Bronchial epithelial cell (primary cell): ENCODE measurements at regions not wholly inside any gene's neighbourhood (a gene's known extent, or its start where the extent isn't known, plus 50 kb on each side); places are given as distances from the start of the nearest gene placed in this dataset.

Experiments
- DNase-seq: peaks from one replicate; pipeline ENCODE4 v3.0.0-alpha.2; 2010; ENCODE audit warnings: low read depth
- FAIRE-seq: peaks from 2 replicates; lab custom pipeline; 2011; peaks lifted over from hg19 to GRCh38; lab: Jason Lieb, UNC
- H3K27me3 ChIP-seq: 2 replicates; pipeline ENCODE4 v1.5.1; 2011; ENCODE audit warnings: low read length; ENCODE audit not compliant: control insufficient read depth, insufficient read depth
- H3K36me3 ChIP-seq: 2 replicates; pipeline ENCODE4 v1.5.1; 2011; ENCODE audit warnings: low read length; ENCODE audit not compliant: control insufficient read depth, insufficient read depth
- H3K4me3 ChIP-seq: 2 replicates; pipeline ENCODE4 v1.5.1; 2011; ENCODE audit warnings: mild to moderate bottlenecking, low read depth, low read length, control low read depth
- CTCF ChIP-seq: IDR thresholded peaks from 2 replicates; pipeline ENCODE4 v1.5.1; 2011; ENCODE audit warnings: mild to moderate bottlenecking, moderate library complexity, low read length, control low read depth, inconsistent platforms; ENCODE audit not compliant: insufficient read depth, severe bottlenecking

DNA sequence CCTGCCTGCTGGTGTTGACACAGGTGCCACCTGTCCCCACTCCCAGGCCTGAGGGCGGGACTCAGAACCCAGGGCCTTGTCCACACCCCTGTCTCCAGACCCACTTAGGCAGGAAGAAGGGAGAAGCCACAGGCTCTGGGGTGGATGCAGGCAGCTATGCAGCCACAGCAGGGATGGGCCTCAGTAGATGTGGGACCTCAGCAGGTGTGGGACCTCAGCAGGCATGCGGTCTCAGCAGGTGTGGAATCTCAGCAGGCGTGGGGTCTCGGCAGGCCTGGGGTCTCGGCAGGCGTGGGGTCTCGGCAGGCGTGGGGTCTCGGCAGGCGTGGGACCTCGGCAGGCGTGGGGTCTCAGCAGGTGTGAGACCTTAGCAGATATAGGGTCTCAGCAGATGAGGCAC lies 118.0 kb upstream of the PITRM1 start:
- TF ChIP-seq CTCF, result no peak
- DNase-seq (no peak), FAIRE-seq (no peak)
- no peaks in the 10 kb centered on the region for H3K36me3 ChIP-seq
- H3K27me3 ChIP-seq, result peaks cover 12% of the 10 kb centered on the region
- no peak overlapping the region for H3K4me3 ChIP-seq

GRCh38 chr10:3287572-3288445 lies 115.2 kb upstream of the PITRM1 start:
- no peak overlapping the region for H3K4me3 ChIP-seq
- no peak for TF ChIP-seq CTCF
- no peaks in the 10 kb centered on the region for H3K36me3 ChIP-seq
- FAIRE-seq (no peak), DNase-seq (no peak)
- peaks cover 1% of the 10 kb centered on the region for H3K27me3 ChIP-seq

DNA sequence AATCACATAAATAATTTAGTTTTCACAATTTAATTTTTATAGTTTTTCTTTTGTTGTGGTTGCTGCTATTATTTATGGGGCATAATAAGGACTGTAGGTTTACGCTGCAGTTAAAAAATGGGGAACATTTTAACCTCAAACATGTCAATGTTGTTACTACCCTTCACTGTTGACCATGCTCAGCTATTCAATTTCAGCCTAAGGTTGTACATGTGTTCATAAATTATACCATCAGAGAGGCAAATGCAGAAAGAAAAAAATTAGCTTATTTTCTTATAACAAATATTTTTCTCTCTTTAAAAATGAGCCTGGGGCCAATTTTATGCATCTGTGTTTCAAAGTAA lies 110.1 kb upstream of the PITRM1 start:
- no peaks in the 10 kb centered on the region for H3K36me3 ChIP-seq
- H3K27me3 ChIP-seq, result no peaks in the 10 kb centered on the region
- no peak for FAIRE-seq
- TF ChIP-seq CTCF, result no peak
- no peak for DNase-seq
- no peak overlapping the region for H3K4me3 ChIP-seq

DNA sequence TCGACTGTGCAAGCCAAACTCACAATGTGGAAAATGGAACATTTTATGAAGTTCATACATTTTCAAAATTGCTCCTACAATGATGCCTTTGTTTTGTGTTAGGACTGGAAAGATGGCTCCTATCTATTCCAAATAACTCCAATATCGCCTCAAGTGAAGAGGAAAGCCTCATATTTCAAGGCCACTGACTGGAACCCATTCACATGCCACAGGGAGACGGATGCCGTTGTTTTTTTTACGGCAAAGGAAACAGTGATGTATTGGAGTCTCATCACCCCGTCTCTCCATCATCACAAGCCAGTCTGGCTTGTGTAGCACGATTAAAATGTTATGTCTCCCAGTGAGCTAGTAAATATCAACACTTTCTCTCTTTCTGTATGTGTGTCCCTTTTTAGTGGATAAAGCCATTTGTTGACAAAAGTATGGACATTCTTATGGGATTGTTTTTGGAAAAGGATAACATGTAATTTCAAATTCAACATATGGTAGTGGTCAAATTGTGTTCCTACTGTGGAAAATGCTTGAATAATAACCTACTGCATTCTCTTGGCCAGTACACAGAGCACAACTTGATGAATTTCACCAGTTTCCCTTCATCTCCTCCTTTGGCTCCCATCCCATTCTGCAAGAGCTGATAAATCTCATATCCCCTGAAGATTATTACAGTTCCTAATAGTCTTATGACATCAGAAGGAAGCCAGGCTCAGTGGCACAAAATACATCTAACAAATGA lies 109.5 kb upstream of the PITRM1 start:
- no peak for TF ChIP-seq CTCF
- Histone ChIP-seq H3K36me3 (no peaks in the 10 kb centered on the region), H3K4me3 (no peak overlapping the region), H3K27me3 (no peaks in the 10 kb centered on the region)
- no peak for FAIRE-seq
- DNase-seq, result no peak

GRCh38 chr10:3278771-3279170 lies 106.2 kb upstream of the PITRM1 start:
- H3K27me3 ChIP-seq, result no peaks in the 10 kb centered on the region
- DNase-seq, result no peak
- no peak for FAIRE-seq
- no peak for TF ChIP-seq CTCF
- H3K36me3 ChIP-seq, result no peaks in the 10 kb centered on the region
- H3K4me3 ChIP-seq, result no peak overlapping the region

- no peak for FAIRE-seq
- no peaks in the 10 kb centered on the region for H3K36me3 ChIP-seq
- no peak for DNase-seq
- peaks cover 2% of the 10 kb centered on the region for H3K27me3 ChIP-seq
- H3K4me3 ChIP-seq, result no peak overlapping the region
- TF ChIP-seq CTCF, result no peak
Measured at GRCh38 chr10:3277566-3277965, 105.0 kb upstream of the PITRM1 start.
